ENCODE measurements at regions not wholly inside any gene's neighbourhood (a gene's known extent, or its start where the extent isn't known, plus 50 kb on each side); places are given as distances from the start of the nearest gene placed in this dataset.
"Not testable (repeated sequence)": the region's sequence is repeated elsewhere in the genome, so short reads cannot be mapped to it uniquely, and the experiment has no call there.

GRCh38 chr3:138890555-138891187 lies 55.9 kb upstream of the PIK3CB start:
- peak; percentile 41 for DNase-seq

DNA sequence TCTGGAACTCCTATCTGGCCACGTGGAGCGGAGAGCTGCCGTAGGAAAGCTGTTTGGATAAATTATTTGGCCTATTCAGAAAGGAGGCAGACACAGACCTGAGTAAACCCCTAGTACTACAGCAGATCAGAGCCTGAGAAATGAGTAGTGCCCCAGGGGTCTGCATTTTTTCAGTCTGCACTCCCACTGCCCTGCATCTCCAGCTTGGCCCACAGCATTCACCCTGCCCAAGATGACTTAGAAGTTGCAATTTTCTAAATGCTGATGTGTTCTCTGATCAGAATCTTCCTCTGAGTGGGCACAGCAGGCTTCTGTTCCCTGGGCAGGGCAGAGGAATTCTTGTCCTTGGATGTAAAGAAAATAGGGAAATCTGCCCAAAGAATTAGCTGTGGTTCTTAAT lies 55.1 kb upstream of the PIK3CB start:
- DNase-seq = no peak

DNA sequence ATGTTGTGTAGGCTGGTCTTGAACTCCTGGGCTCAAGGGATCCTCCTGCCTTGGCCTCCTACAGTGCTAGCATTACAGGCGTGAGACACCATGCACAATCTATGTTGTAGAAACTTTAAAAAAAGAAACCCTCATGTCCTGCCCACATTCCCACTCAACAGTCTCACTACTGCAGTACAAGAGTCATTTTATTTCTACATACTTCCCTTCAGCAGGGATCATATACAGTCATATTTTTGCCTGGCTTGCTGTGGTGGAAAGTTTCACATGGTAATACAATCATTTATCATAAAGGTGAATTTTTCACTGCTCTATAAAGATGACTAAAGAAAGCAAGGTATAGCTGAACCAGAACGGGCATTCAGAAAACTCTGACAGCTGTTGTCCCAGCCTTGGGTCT lies 53.8 kb upstream of the PIK3CB start:
- no peak for DNase-seq

GRCh38 chr3:138886096-138886495 lies 51.4 kb upstream of the PIK3CB start:
- DNase-seq = not testable (repeated sequence)
